ENCODE measurements at regions not wholly inside any gene's neighbourhood (a gene's known extent, or its start where the extent isn't known, plus 50 kb on each side); places are given as distances from the start of the nearest gene placed in this dataset.

DNA sequence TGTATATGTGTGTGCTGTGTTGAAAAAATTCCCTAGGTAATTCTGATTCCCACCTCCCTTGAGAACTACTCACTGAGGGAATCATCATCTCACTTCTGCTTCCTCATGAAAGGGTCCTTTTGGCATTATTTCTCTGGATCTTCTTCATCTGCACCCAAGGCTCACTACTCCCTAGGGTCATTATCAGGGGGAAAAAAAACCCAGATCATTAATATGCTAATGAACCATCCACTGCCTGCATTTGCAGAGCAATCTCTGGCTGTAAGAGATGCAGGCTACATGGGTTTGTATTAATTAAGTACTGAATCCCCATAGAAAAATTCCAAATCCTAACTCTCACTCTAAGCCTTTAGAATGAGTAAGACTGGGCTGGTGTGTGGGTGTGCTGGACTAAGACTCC lies 68.0 kb upstream of the IGFBP5 start:
- no peak for TF ChIP-seq POLR2AphosphoS5 (IDR thresholded peaks at IDR 0.05)
- TF ChIP-seq POLR2A (IDR thresholded peaks at IDR 0.05), result no peak
- TF ChIP-seq, protein P1, sequence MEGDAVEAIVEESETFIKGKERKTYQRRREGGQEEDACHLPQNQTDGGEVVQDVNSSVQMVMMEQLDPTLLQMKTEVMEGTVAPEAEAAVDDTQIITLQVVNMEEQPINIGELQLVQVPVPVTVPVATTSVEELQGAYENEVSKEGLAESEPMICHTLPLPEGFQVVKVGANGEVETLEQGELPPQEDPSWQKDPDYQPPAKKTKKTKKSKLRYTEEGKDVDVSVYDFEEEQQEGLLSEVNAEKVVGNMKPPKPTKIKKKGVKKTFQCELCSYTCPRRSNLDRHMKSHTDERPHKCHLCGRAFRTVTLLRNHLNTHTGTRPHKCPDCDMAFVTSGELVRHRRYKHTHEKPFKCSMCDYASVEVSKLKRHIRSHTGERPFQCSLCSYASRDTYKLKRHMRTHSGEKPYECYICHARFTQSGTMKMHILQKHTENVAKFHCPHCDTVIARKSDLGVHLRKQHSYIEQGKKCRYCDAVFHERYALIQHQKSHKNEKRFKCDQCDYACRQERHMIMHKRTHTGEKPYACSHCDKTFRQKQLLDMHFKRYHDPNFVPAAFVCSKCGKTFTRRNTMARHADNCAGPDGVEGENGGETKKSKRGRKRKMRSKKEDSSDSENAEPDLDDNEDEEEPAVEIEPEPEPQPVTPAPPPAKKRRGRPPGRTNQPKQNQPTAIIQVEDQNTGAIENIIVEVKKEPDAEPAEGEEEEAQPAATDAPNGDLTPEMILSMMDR (IDR thresholded peaks at IDR 0.05 in 8 of 11, conservative IDR thresholded peaks at IDR 0.05 in 3 of 11), result no peak
- no peak for DNase-seq
- Histone ChIP-seq H3K4me1 (peaks cover 0 to 16% (median 7%) of the 10 kb centered on the region in 6 donors), H3K36me3 (no peaks in the 10 kb centered on the region), H3K27ac (no peak overlapping the region), H3K9me3 (no peaks in the 10 kb centered on the region), H3K27me3 (replicated peaks in 1 of 7) (peaks cover 0 to 20% (median 0%) of the 10 kb centered on the region in 7 donors), H3K4me3 (no peak overlapping the region)
- intact Hi-C loops (cut with DNase I; ENCODE audit: low total_unique reads), result no loop called here

DNA sequence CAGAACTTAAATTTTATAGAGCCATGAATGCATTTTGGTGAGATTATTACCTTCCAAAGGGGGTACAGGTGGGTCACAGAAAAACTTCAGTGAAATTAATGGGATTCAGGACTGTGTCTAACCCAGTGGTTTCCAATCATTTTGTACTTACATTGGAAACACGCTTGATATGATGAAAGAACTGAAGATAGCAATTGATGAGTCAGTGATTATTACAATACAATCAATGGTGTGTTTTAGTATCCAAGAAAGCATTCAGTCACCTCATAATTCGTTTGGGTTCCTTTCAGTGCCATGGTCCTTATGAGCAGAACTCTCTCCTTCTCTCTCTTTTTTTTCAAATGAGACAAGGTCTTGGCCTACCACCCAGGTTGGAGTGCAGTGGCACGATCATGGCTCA lies 66.5 kb upstream of the IGFBP5 start:
- Histone ChIP-seq H3K4me1 (peaks cover 0 to 21% (median 8%) of the 10 kb centered on the region in 6 donors), H3K4me3 (no peak overlapping the region), H3K36me3 (no peaks in the 10 kb centered on the region), H3K27me3 (replicated peaks in 1 of 7) (peaks cover 0 to 16% (median 0%) of the 10 kb centered on the region in 7 donors), H3K9me3 (no peaks in the 10 kb centered on the region), H3K27ac (peak overlapping the region in 1 of 8 donors; percentile 19)
- DNase-seq, result no peak
- intact Hi-C loops (cut with DNase I; ENCODE audit: low total_unique reads), result no loop called here
- WGBS, 5 donors, result 79 to 92% (median 82%) methylated on average over 3 of the region's 3 CpGs
- TF ChIP-seq, protein P1 (IDR thresholded peaks at IDR 0.05 in 8 of 11, conservative IDR thresholded peaks at IDR 0.05 in 3 of 11), result no peak
- no peak for TF ChIP-seq POLR2AphosphoS5 (IDR thresholded peaks at IDR 0.05)
- no peak for TF ChIP-seq POLR2A (IDR thresholded peaks at IDR 0.05)

DNA sequence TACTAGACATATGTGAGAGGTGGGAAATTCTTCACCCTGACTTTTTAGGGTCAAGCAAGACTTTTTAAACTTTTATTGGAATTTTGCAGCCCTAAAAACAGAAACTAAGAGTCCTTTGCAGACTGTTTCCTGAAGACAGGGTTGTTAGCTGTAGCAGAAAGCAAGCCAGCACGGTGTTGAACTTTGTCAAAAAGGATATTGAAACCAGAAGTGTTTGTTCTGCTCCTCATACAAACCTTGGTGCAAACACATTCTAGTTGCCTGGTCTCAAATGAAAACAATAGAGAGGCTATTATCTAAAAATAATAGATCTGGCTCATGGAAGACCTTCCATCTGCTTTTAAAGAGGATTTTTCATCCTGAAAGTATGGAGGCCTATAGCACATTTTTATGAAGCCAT lies 65.8 kb upstream of the IGFBP5 start:
- peaks cover 0 to 20% (median 7%) of the 10 kb centered on the region in 6 donors for H3K4me1 ChIP-seq
- no peak overlapping the region for H3K4me3 ChIP-seq
- peak overlapping the region in 2 of 8 donors; percentile 0 to 19 for H3K27ac ChIP-seq
- no peaks in the 10 kb centered on the region for H3K36me3 ChIP-seq
- peaks cover 0 to 9% (median 0%) of the 10 kb centered on the region in 7 donors for H3K27me3 ChIP-seq (replicated peaks in 1 of 7)
- TF ChIP-seq POLR2AphosphoS5 (IDR thresholded peaks at IDR 0.05), result no peak
- TF ChIP-seq, protein P1 (IDR thresholded peaks at IDR 0.05 in 8 of 11, conservative IDR thresholded peaks at IDR 0.05 in 3 of 11), result no peak
- TF ChIP-seq POLR2A (IDR thresholded peaks at IDR 0.05), result no peak
- no peak for DNase-seq
- no peaks in the 10 kb centered on the region for H3K9me3 ChIP-seq
- 0 to 7% (median 3%) methylated on average over 1 of the region's 1 CpG for WGBS, 5 donors
- intact Hi-C loops (cut with DNase I; ENCODE audit: low total_unique reads), result no loop called here

DNA sequence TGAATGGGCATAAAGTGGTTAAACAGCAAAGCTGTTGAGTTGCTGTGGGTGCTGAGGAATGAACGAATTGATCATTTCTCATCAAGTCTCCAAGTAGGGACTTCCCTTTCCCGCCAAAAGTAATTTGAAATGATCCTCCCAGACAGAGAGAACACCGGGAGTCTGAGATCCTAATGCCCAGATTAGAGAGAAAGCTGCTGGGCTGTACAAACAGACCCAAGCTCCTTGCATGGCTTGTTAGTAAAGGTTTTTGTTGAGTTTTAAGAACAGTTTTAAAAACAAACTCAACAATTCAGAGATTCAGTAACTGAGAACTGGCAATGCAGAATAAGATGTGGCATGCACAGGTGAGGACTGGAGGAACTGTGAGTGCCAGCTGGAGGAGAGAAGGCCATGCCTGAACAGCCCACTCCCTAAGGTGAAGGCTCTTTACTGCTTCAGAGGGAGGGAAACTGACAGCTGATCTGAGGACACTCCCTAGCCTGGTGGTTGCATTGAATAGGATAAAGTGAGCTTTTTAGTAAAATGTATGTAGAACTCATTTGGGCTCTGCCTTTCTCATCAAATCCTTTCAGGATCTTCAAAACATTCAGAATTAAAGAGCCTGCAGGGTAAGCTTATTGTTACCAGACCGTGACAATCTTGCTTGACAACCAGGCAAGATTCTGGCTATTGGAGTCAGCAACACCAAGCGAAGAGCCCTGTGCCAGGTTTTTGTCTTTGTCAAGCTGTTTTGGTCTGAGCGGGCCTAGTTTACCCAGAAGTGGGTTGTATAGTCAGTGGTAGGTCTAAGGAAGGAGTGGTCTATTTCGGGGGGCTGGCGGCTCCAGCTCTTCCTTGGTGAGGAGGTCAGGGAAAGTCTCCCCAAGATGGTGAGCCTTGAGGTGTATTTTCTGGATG lies 63.2 kb upstream of the IGFBP5 start:
- DNase-seq, result no peak
- intact Hi-C loops (cut with DNase I; ENCODE audit: low total_unique reads), result no loop called here
- no peaks in the 10 kb centered on the region for H3K36me3 ChIP-seq
- TF ChIP-seq, protein P1 (IDR thresholded peaks at IDR 0.05 in 8 of 11, conservative IDR thresholded peaks at IDR 0.05 in 3 of 11), result no peak
- TF ChIP-seq POLR2AphosphoS5 (IDR thresholded peaks at IDR 0.05) (no peak), POLR2A (IDR thresholded peaks at IDR 0.05) (no peak)
- no peaks in the 10 kb centered on the region for H3K9me3 ChIP-seq
- H3K4me1 ChIP-seq, result peaks cover 0 to 13% (median 1%) of the 10 kb centered on the region in 6 donors
- WGBS, 5 donors, result 70 to 78% (median 74%) methylated on average over 8 of the region's 8 CpGs
- no peaks in the 10 kb centered on the region for H3K27me3 ChIP-seq (replicated peaks in 1 of 7)
- no peak overlapping the region for H3K4me3 ChIP-seq
- no peak overlapping the region for H3K27ac ChIP-seq

Measured in spleen (tissue), 11 donors.